GM18502 (cell line): ENCODE measurements at regions not wholly inside any gene's neighbourhood (a gene's known extent, or its start where the extent isn't known, plus 50 kb on each side); places are given as distances from the start of the nearest gene placed in this dataset.

Source experiments
- ATAC-seq: cut with Tn5 transposase; IDR thresholded peaks from one replicate; pipeline ENCODE4 v1.9.1; 2021; ENCODE audit warnings: mild to moderate bottlenecking; ENCODE audit not compliant: unreplicated experiment, poor library complexity

GRCh38 chr4:20351360-20352162 lies 99.9 kb downstream of the SLIT2 start:
- no peak for ATAC-seq

GRCh38 chr4:20352163-20352431 lies 100.4 kb downstream of the SLIT2 start:
- no peak for ATAC-seq

- ATAC-seq = no peak
These were observed 101.9 kb downstream of the SLIT2 start for GRCh38 chr4:20353646-20354045.

DNA sequence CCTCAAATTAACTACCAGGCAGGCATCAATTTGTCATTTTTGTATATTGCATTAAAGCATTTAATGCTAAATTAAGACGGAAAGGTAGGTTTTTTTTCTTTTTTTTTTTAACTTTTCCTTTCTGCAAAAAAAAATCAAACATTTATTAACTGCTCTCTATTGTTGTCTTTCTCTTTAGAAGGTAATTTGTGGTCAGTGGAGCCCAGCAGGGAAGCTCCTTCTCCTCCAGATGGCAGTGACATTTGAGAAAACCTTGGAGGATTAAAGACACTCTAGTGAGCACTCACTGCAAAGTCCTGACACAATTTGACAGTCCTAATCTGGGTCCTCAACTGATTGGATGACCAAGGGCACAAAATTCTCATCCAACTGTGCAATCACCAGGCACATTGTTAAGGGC lies 102.4 kb downstream of the SLIT2 start:
- no peak for ATAC-seq

DNA sequence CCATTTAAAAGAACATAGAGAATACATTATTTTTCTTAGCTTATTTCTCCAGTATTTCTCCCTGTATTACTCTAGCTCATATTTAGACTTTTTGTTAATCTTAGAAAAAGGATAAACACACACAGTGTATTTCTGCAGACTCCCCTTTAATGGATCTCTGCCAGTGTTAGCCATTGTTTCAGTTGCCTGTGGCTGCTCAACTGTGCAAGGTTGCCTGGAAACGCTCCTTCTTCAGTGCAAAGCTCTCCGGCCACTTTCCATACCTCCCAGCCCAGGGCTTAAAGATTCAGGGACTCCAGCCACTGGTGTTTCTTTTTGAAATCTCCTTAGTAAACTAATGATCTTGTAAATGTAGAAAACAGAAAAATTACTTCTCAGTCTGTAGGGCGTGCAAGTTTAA lies 104.9 kb downstream of the SLIT2 start:
- no peak for ATAC-seq

DNA sequence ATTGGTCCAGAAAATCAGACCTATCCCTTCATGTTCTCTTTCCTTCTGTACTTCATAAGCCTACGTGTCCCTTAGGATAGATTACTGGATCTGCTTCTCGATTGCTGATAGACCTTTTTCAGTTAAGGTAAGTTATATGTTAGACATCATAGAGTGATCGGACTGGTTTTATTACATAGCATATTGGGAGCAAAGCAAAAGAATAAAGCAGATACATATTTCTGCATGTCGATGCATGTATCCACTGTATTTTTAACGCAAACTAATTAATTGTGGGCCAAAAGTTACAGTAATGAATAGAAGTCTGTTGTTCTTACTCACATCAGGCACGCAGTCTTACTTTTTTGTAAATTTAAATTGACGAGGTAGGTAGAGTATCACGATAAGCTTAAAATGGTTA lies 106.4 kb downstream of the SLIT2 start:
- ATAC-seq = no peak

DNA sequence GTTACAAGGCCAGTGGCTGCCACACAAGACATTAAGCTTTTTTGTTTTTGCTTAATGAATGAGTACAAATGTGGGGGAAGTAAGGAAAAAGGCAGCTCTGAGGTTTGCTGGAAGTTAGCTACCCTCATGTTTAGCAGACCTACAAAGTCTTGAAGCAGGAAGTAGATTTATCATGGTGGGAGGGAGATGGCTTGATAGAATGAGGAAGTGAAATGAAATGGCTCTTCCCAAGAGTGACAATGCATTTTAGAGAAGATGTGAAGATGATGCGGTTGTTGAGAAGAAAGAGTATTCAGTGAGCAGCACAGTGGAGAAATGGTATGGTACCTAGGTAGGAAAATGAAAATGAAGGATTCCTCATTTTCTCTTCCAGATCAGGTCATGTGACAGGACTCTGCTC lies 108.0 kb downstream of the SLIT2 start:
- ATAC-seq = peak; percentile 77

- ATAC-seq = no peak
These were observed 110.4 kb downstream of the SLIT2 start for GRCh38 chr4:20362148-20362547.

DNA sequence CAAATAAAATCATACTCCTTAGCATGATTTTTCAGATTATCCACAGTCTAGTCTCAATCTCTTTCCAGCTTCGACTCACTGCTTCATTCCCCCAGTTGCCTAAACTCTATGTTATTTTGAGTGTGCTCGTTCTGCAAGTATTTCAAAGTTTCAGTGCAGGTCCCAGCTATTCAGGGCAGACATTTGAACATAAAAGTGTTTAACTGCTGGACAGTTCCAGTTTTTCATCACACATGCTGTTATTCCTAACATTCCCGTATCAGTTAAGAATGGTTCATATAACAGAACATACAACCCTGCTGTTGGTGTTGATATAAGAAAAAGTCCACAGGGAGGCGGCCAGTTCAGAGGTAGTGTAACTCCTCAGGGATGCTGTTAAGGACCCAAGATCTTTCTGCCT lies 113.3 kb downstream of the SLIT2 start:
- ATAC-seq = no peak

DNA sequence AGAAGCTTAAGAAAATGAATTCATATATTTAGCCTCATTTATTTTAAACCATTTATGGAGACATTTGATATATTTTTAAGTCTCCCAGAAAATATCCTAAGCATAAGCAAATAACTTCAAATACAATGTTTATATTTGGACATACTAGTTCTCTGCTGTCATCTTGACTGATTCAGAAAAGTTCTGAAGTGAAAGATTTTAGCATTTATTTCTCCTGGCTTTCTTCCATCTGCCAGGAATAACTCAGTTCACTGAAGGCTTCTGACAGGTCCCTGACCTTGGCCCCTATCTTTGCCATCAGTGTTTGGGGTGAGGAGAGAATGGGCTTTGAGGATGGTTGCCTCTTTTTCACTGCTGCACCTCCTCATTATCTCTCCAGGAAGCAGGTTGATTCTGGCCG lies 115.7 kb downstream of the SLIT2 start:
- no peak for ATAC-seq

DNA sequence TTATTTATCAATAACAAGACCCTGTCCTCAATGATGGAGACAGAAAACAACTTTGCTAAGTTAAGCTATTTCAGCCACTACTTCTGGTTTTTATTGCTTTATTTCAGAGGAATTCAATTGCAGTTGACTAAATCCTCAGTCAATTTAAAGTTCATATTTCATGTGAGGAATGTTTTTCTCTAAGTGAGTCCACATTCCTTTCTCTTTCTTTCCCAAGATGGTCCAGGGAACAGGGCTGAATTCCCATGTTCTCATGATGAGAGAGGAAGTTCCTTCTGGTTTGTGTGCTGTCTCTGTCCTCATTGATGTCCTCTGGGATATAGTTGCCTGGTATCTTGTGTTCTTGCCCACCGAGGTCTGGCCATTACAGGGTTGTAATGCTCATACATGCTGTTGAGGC lies 117.2 kb downstream of the SLIT2 start:
- ATAC-seq = no peak

DNA sequence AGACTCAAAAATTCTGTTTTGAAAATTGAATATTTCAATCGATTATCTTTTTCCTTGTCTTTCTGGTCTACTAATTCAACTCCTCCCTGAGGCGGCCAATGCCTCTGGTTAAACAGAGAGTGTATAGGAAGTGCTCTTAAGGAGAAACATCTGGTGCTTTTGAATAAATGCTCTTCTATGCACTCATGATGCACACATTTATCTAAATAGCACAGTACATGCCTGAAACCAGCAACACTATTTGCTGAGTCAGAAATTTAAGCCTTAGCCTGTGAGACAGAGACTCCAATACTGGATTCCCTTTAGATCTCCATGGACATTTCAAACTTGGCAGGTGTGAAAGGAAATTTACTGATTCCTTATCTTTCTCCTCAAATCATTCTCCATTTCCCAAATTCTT lies 118.6 kb downstream of the SLIT2 start:
- no peak for ATAC-seq

GRCh38 chr4:20376070-20376469 lies 124.4 kb downstream of the SLIT2 start:
- no peak for ATAC-seq

GRCh38 chr4:20378181-20378580 lies 126.5 kb downstream of the SLIT2 start:
- no peak for ATAC-seq

DNA sequence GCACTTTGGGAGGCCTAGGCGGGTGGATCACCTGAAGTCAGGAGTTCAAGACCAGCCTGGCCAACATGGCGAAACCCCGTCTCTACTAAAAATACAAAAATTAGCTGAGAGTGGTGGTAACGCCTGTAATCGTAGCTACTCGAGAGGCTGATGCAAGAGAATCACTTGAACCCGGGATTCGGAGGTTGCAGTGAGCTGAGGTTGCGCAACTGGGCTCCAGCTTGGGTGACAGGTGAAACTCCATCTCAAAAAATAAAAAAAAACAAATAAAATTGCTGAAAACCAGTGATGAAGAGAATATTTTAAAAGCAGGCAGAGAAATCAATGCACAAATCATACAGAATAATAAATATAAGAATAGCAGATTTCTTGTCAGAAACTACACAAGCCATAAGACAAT lies 129.3 kb downstream of the SLIT2 start:
- ATAC-seq = no peak

- ATAC-seq = no peak
These were observed 131.6 kb downstream of the SLIT2 start for GRCh38 chr4:20383283-20383682.

- no peak for ATAC-seq
These were observed 132.3 kb downstream of the SLIT2 start for GRCh38 chr4:20383969-20384368.

GRCh38 chr4:20384456-20384855 lies 132.8 kb downstream of the SLIT2 start:
- ATAC-seq = no peak

GRCh38 chr4:20386001-20386740 lies 134.5 kb downstream of the SLIT2 start:
- ATAC-seq = no peak

DNA sequence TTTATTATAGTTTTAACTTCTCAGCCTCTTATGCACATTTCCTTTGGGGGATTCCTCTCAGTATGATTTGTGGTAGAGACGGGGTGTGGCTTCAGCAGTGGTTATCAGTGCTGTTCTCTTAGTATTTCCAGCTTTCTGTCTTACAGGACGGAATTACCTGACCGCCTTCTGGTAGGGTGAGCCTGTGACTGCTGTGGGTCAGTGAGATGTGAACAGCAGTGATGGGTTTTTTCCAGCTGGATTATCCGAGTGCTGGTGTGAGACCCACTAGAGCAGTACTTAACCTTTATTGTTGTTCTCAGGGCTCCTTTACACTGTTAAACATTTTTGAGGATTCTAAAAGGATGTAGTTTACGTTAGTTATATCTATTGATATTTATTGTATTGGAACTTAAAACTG lies 135.2 kb downstream of the SLIT2 start:
- no peak for ATAC-seq

GRCh38 chr4:20391198-20391597 lies 139.5 kb downstream of the SLIT2 start:
- no peak for ATAC-seq

DNA sequence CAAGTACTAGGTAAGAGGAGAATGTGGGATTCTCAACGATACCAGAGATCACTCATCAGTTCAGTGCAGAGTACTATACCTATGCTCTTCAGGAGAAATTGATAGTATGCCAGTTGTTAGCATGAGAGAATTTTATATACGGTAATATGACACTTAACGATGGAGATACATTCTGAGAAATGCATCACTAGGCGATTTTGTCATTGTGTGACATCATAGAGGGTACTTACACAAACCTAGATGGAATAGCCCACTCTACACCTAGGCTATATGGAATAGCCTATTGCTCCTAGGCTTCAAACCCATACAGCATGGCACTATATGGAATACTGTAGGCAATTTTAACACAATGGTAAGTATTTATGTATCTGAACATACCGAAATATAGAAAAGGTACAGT lies 140.2 kb downstream of the SLIT2 start:
- no peak for ATAC-seq
